ENCODE measurements at regions not wholly inside any gene's neighbourhood (a gene's known extent, or its start where the extent isn't known, plus 50 kb on each side); places are given as distances from the start of the nearest gene placed in this dataset.

GRCh38 chr3:44136421-44136820, 105.3 kb upstream of the TOPAZ1 start:
- no peaks in the 10 kb centered on the region for H3K36me3 ChIP-seq (replicated peaks in 1 of 2; ENCODE audit: control extremely low read depth in 1 of 2, control insufficient read depth in 1 of 2, extremely low read depth in 1 of 2, insufficient read depth in 2 of 2, low read length in 1 of 2)
- peaks cover 25% of the 10 kb centered on the region for H3K27me3 Mint-ChIP-seq
- peaks cover 0 to 5% (median 0%) of the 10 kb centered on the region in 4 experiments for H3K27me3 ChIP-seq (replicated peaks in 1 of 4; ENCODE audit: control extremely low read depth in 1 of 4, control insufficient read depth in 3 of 4, insufficient read depth in 4 of 4, low read length in 3 of 4)
- no peak for DNase-seq
- WGBS (ENCODE audit: insufficient coverage): 46% methylated on average over 4 of the region's 5 CpGs
- no peaks in the 10 kb centered on the region for H3K4me1 ChIP-seq (ENCODE audit: control insufficient read depth in 2 of 2, insufficient read depth in 2 of 2, low read length in 2 of 2)
- no peaks in the 10 kb centered on the region for H3K9me3 Mint-ChIP-seq (ENCODE audit: insufficient read depth)
- no peak overlapping the region for H3K4me3 ChIP-seq (ENCODE audit: control extremely low read depth in 1 of 5, extremely low read depth in 1 of 5, insufficient read depth in 1 of 5, low read depth in 2 of 5, low read length in 4 of 5)
- no peak overlapping the region for H3K9ac ChIP-seq (ENCODE audit: low read length)
- no peaks in the 10 kb centered on the region for H3K79me2 ChIP-seq (ENCODE audit: control insufficient read depth, insufficient read depth, low read length)
- H3K27ac ChIP-seq (ENCODE audit: low read length in 2 of 2): no peak overlapping the region
- ChIA-PET POLR2A (no interaction called here), CTCF (no interaction called here)
- peaks cover 0 to 6% (median 0%) of the 10 kb centered on the region in 3 donors for H3K9me3 ChIP-seq (ENCODE audit: control extremely low read depth in 1 of 3, control insufficient read depth in 2 of 3, insufficient read depth in 1 of 3, low read length in 2 of 3)
- H3K4me3 Mint-ChIP-seq: no peak overlapping the region
- H3K4me1 Mint-ChIP-seq: no peaks in the 10 kb centered on the region
- intact Hi-C loops (cut with micrococcal nuclease): no loop called here
- H2AFZ ChIP-seq (ENCODE audit: insufficient read depth, low read depth, low read length, poor library complexity, severe bottlenecking): no peak overlapping the region
- H4K20me1 ChIP-seq (ENCODE audit: control insufficient read depth, insufficient read depth, low read length, poor library complexity, severe bottlenecking): no peaks in the 10 kb centered on the region
- no peak for ATAC-seq (ENCODE audit: low read depth)
- H3K4me2 ChIP-seq (replicated peaks; ENCODE audit: low read depth, low read length, poor library complexity, severe bottlenecking): no peak overlapping the region
- TF ChIP-seq CTCF (IDR thresholded peaks at IDR 0.05) (no peak), EZH2 (IDR thresholded peaks at IDR 0.05; ENCODE audit: borderline replicate concordance, insufficient read depth, low read depth, low read length, poor library complexity, severe bottlenecking) (no peak)
- H3K27ac Mint-ChIP-seq: no peak overlapping the region

GRCh38 chr3:44146073-44146472, 95.6 kb upstream of the TOPAZ1 start:
- no peak overlapping the region for H2AFZ ChIP-seq (ENCODE audit: insufficient read depth, low read depth, low read length, poor library complexity, severe bottlenecking)
- H3K4me3 ChIP-seq (ENCODE audit: control extremely low read depth in 1 of 5, extremely low read depth in 1 of 5, insufficient read depth in 1 of 5, low read depth in 2 of 5, low read length in 4 of 5): no peak overlapping the region
- H3K27ac ChIP-seq (ENCODE audit: low read length in 2 of 2): no peak overlapping the region
- no peak overlapping the region for H3K4me3 Mint-ChIP-seq
- H3K4me1 Mint-ChIP-seq: no peaks in the 10 kb centered on the region
- H3K4me1 ChIP-seq (ENCODE audit: control insufficient read depth in 2 of 2, insufficient read depth in 2 of 2, low read length in 2 of 2): no peaks in the 10 kb centered on the region
- 75% methylated on average over 1 of the region's 1 CpG for WGBS (ENCODE audit: insufficient coverage)
- no peak for TF ChIP-seq EZH2 (IDR thresholded peaks at IDR 0.05; ENCODE audit: borderline replicate concordance, insufficient read depth, low read depth, low read length, poor library complexity, severe bottlenecking)
- no peak for TF ChIP-seq CTCF (IDR thresholded peaks at IDR 0.05)
- peaks cover 16% of the 10 kb centered on the region for H3K27me3 Mint-ChIP-seq
- H3K36me3 ChIP-seq (replicated peaks in 1 of 2; ENCODE audit: control extremely low read depth in 1 of 2, control insufficient read depth in 1 of 2, extremely low read depth in 1 of 2, insufficient read depth in 2 of 2, low read length in 1 of 2): no peaks in the 10 kb centered on the region
- ATAC-seq (ENCODE audit: low read depth): no peak
- peaks cover 0 to 4% (median 0%) of the 10 kb centered on the region in 4 experiments for H3K27me3 ChIP-seq (replicated peaks in 1 of 4; ENCODE audit: control extremely low read depth in 1 of 4, control insufficient read depth in 3 of 4, insufficient read depth in 4 of 4, low read length in 3 of 4)
- H3K9ac ChIP-seq (ENCODE audit: low read length): no peak overlapping the region
- H3K79me2 ChIP-seq (ENCODE audit: control insufficient read depth, insufficient read depth, low read length): no peaks in the 10 kb centered on the region
- no peak overlapping the region for H3K4me2 ChIP-seq (replicated peaks; ENCODE audit: low read depth, low read length, poor library complexity, severe bottlenecking)
- no peak for DNase-seq
- CTCF ChIA-PET: no interaction called here
- POLR2A ChIA-PET: no interaction called here
- no peaks in the 10 kb centered on the region for H3K9me3 Mint-ChIP-seq (ENCODE audit: insufficient read depth)
- no peak overlapping the region for H3K27ac Mint-ChIP-seq
- peaks cover 0 to 2% (median under 1%) of the 10 kb centered on the region in 3 donors for H3K9me3 ChIP-seq (ENCODE audit: control extremely low read depth in 1 of 3, control insufficient read depth in 2 of 3, insufficient read depth in 1 of 3, low read length in 2 of 3)
- intact Hi-C loops (cut with micrococcal nuclease): no loop called here
- no peaks in the 10 kb centered on the region for H4K20me1 ChIP-seq (ENCODE audit: control insufficient read depth, insufficient read depth, low read length, poor library complexity, severe bottlenecking)
